Sciatic nerve (tissue), 2 donors: ENCODE measurements at regions not wholly inside any gene's neighbourhood (a gene's known extent, or its start where the extent isn't known, plus 50 kb on each side); places are given as distances from the start of the nearest gene placed in this dataset.
"Not testable (repeated sequence)": the region's sequence is repeated elsewhere in the genome, so short reads cannot be mapped to it uniquely, and the experiment has no call there.

Source experiments
- ATAC-seq: fragments of 200-7000 bp; cut with Tn5 transposase; one replicate; pipeline ENCODE4 v1.9.1; 2020; ENCODE audit warnings: mild to moderate bottlenecking, moderate library complexity
- DNase-seq: peaks from one replicate; pipeline ENCODE4 v3.0.0-alpha.2; 2020; ENCODE audit warnings: low spot score
- intact Hi-C: fragments of 100-400 bp; cut with DNase I; formaldehyde crosslinking; loops from one replicate; pipeline ENCODE4 v1.14.2; 2022
- donor health status: DM: no; HTN: no; CAD: no.
- donor health status: DM: no; HTN: no; CAD: no.

GRCh38 chr9:21589344-21590056, 107.4 kb upstream of the IFNE start:
- no peak for ATAC-seq
- intact Hi-C loops, result no loop called here
- no peak for DNase-seq

GRCh38 chr9:21590058-21590996, 108.2 kb upstream of the IFNE start:
- intact Hi-C loops, result no loop called here
- ATAC-seq, result no peak

GRCh38 chr9:21591221-21592062, 109.3 kb upstream of the IFNE start:
- peak; percentile 60 for DNase-seq
- intact Hi-C loops, result no loop called here
- peak; percentile 89 for ATAC-seq

More at GRCh38 chr9:21590058-21590996, 108.2 kb upstream of the IFNE start:
- DNase-seq, result no peak

GRCh38 chr9:21592063-21592338, 109.9 kb upstream of the IFNE start:
- intact Hi-C loops, result no loop called here
- ATAC-seq, result no peak
- DNase-seq, result no peak

- ATAC-seq, result no peak
- DNase-seq, result no peak
- intact Hi-C loops, result no loop called here
Measured at GRCh38 chr9:21597284-21597683, 115.2 kb upstream of the IFNE start.

GRCh38 chr9:21598749-21599148, 116.6 kb upstream of the IFNE start:
- DNase-seq (no peak), ATAC-seq (no peak)
- intact Hi-C loops, result no loop called here

- intact Hi-C loops, result no loop called here
- ATAC-seq (no peak), DNase-seq (no peak)
Measured at GRCh38 chr9:21605489-21605931, 123.4 kb upstream of the IFNE start.

GRCh38 chr9:21607576-21607975, 125.5 kb upstream of the IFNE start:
- ATAC-seq (no peak), DNase-seq (no peak)

GRCh38 chr9:21608200-21608599, 126.1 kb upstream of the IFNE start:
- intact Hi-C loops, result no loop called here
- DNase-seq (no peak), ATAC-seq (no peak)

More at GRCh38 chr9:21607576-21607975, 125.5 kb upstream of the IFNE start:
- intact Hi-C loops, result no loop called here

- DNase-seq (no peak), ATAC-seq (no peak)
- intact Hi-C loops, result no loop called here
Measured at GRCh38 chr9:21609506-21609905, 127.4 kb upstream of the IFNE start.

- intact Hi-C loops, result no loop called here
- DNase-seq (no peak), ATAC-seq (no peak)
Measured at GRCh38 chr9:21611891-21612290, 129.8 kb upstream of the IFNE start.

- intact Hi-C loops, result no loop called here
- DNase-seq (no peak), ATAC-seq (no peak)
Measured at GRCh38 chr9:21615018-21615417, 132.9 kb upstream of the IFNE start.

- intact Hi-C loops, result no loop called here
- ATAC-seq, result no peak
- DNase-seq, result no peak
Measured at GRCh38 chr9:21615446-21615845, 133.3 kb upstream of the IFNE start.

- intact Hi-C loops, result no loop called here
- no peak for ATAC-seq
- DNase-seq, result no peak
Measured at GRCh38 chr9:21616082-21616778, 134.1 kb upstream of the IFNE start.

GRCh38 chr9:21624675-21625644, 142.8 kb upstream of the IFNE start:
- DNase-seq, result no peak
- intact Hi-C loops, result no loop called here
- no peak for ATAC-seq

GRCh38 chr9:21626493-21626892, 144.4 kb upstream of the IFNE start:
- ATAC-seq, result no peak
- intact Hi-C loops, result no loop called here

GRCh38 chr9:21628954-21629353, 146.8 kb upstream of the IFNE start:
- DNase-seq, ATAC-seq, intact Hi-C loops: not testable (repeated sequence)

More at GRCh38 chr9:21626493-21626892, 144.4 kb upstream of the IFNE start:
- no peak for DNase-seq

GRCh38 chr9:21634951-21635350, 152.8 kb upstream of the IFNE start:
- DNase-seq, result no peak
- intact Hi-C loops, result no loop called here
- no peak for ATAC-seq
